ENCODE measurements at regions not wholly inside any gene's neighbourhood (a gene's known extent, or its start where the extent isn't known, plus 50 kb on each side); places are given as distances from the start of the nearest gene placed in this dataset.

DNA sequence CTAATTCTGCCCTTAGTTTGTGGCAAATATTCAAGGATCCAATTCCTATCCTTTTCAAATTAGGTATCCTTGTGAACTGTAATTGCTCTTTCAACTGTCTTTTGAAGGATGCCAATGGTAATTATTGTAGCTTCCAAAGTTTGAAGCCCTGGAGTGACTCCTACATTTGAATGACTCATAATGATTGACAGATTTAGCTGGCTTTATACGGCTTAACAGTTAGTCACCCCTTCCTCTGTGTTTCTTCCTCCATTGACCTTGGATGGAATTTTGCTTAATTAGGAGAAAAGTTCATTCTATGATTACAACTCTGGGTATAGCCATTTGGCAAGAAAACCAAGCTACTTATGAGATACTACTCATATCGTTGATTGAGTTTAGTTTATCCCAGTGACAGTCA lies 639.3 kb upstream of the KIRREL3 start:
- ATAC-seq (ENCODE audit: low read depth) (no peak), DNase-seq (no peak)
- TF ChIP-seq EZH2 (IDR thresholded peaks at IDR 0.05; ENCODE audit: borderline replicate concordance, insufficient read depth, low read depth, low read length, poor library complexity, severe bottlenecking) = no peak
- no peak for TF ChIP-seq CTCF (IDR thresholded peaks at IDR 0.05)
- Histone ChIP-seq H2AFZ (ENCODE audit: insufficient read depth, low read depth, low read length, poor library complexity, severe bottlenecking) (no peak overlapping the region), H3K27ac (ENCODE audit: low read length in 2 of 2) (no peak overlapping the region), H3K9ac (ENCODE audit: low read length) (no peak overlapping the region), H3K9me3 (ENCODE audit: control extremely low read depth in 1 of 3, control insufficient read depth in 2 of 3, insufficient read depth in 1 of 3, low read length in 2 of 3) (no peaks in the 10 kb centered on the region), H3K4me3 (ENCODE audit: control extremely low read depth in 1 of 5, extremely low read depth in 1 of 5, insufficient read depth in 1 of 5, low read depth in 2 of 5, low read length in 4 of 5) (no peak overlapping the region), H3K27me3 (replicated peaks in 1 of 4; ENCODE audit: control extremely low read depth in 1 of 4, control insufficient read depth in 3 of 4, insufficient read depth in 4 of 4, low read length in 3 of 4) (no peaks in the 10 kb centered on the region), H3K4me1 (ENCODE audit: control insufficient read depth in 2 of 2, insufficient read depth in 2 of 2, low read length in 2 of 2) (no peaks in the 10 kb centered on the region), H3K79me2 (ENCODE audit: control insufficient read depth, insufficient read depth, low read length) (no peaks in the 10 kb centered on the region), H3K4me2 (replicated peaks; ENCODE audit: low read depth, low read length, poor library complexity, severe bottlenecking) (no peak overlapping the region), H4K20me1 (ENCODE audit: control insufficient read depth, insufficient read depth, low read length, poor library complexity, severe bottlenecking) (no peaks in the 10 kb centered on the region), H3K36me3 (replicated peaks in 1 of 2; ENCODE audit: control extremely low read depth in 1 of 2, control insufficient read depth in 1 of 2, extremely low read depth in 1 of 2, insufficient read depth in 2 of 2, low read length in 1 of 2) (no peaks in the 10 kb centered on the region)
- CTCF ChIA-PET = no interaction called here
- no CpG with 5 or more reads among the region's 2 CpGs for WGBS (ENCODE audit: insufficient coverage)
- POLR2A ChIA-PET = no interaction called here
- no peaks in the 10 kb centered on the region for H3K4me1 Mint-ChIP-seq
- no peak overlapping the region for H3K27ac Mint-ChIP-seq
- no peaks in the 10 kb centered on the region for H3K27me3 Mint-ChIP-seq
- intact Hi-C loops (cut with micrococcal nuclease) = no loop called here
- no peak overlapping the region for H3K4me3 Mint-ChIP-seq
- no peaks in the 10 kb centered on the region for H3K9me3 Mint-ChIP-seq (ENCODE audit: insufficient read depth)

DNA sequence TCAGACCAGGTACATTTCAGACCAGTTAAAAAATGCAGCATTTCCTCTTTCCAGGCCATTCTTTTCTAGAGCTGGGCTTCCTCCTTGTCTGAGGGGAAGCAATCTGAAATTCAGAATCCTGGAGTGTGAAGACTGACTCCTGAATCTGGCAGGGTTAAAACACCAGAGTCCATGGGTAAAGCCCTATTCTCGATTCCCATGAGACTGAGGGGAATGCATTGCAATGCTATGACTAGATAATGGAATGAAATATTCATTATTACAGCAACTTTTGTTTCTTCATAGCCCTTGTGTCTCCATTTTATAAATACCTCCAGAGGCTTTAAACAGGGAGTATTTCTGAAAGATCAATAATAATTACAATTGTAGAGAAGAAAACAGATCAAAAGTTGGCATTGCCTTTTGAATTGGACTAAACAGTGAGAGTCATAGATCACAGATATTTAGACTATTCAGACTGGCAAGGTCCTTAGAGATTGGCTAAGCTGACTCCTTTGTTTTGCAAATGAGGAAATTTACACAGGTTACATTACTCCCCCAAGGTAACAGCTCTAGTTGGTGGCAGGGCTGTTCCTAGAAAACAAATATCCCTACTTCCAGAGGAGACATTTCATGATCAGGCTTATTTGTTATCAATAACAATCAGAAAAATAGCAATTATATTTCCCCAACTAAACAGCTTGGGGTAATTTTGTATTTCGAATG lies 632.6 kb upstream of the KIRREL3 start:
- H3K36me3 ChIP-seq (replicated peaks in 1 of 2; ENCODE audit: control extremely low read depth in 1 of 2, control insufficient read depth in 1 of 2, extremely low read depth in 1 of 2, insufficient read depth in 2 of 2, low read length in 1 of 2) = no peaks in the 10 kb centered on the region
- H3K4me1 ChIP-seq (ENCODE audit: control insufficient read depth in 2 of 2, insufficient read depth in 2 of 2, low read length in 2 of 2) = no peaks in the 10 kb centered on the region
- H2AFZ ChIP-seq (ENCODE audit: insufficient read depth, low read depth, low read length, poor library complexity, severe bottlenecking) = no peak overlapping the region
- POLR2A ChIA-PET = no interaction called here
- Mint-ChIP-seq H3K4me3 (no peak overlapping the region), H3K9me3 (ENCODE audit: insufficient read depth) (no peaks in the 10 kb centered on the region), H3K4me1 (no peaks in the 10 kb centered on the region), H3K27me3 (no peaks in the 10 kb centered on the region), H3K27ac (no peak overlapping the region)
- CTCF ChIA-PET = no interaction called here
- no peaks in the 10 kb centered on the region for H3K79me2 ChIP-seq (ENCODE audit: control insufficient read depth, insufficient read depth, low read length)
- no peak overlapping the region for H3K4me2 ChIP-seq (replicated peaks; ENCODE audit: low read depth, low read length, poor library complexity, severe bottlenecking)
- H4K20me1 ChIP-seq (ENCODE audit: control insufficient read depth, insufficient read depth, low read length, poor library complexity, severe bottlenecking) = no peaks in the 10 kb centered on the region
- H3K9me3 ChIP-seq (ENCODE audit: control extremely low read depth in 1 of 3, control insufficient read depth in 2 of 3, insufficient read depth in 1 of 3, low read length in 2 of 3) = no peaks in the 10 kb centered on the region
- no peak overlapping the region for H3K27ac ChIP-seq (ENCODE audit: low read length in 2 of 2)
- no CpG with 5 or more reads among the region's 2 CpGs for WGBS (ENCODE audit: insufficient coverage)
- H3K4me3 ChIP-seq (ENCODE audit: control extremely low read depth in 1 of 5, extremely low read depth in 1 of 5, insufficient read depth in 1 of 5, low read depth in 2 of 5, low read length in 4 of 5) = no peak overlapping the region
- intact Hi-C loops (cut with micrococcal nuclease) = no loop called here
- DNase-seq = no peak
- H3K9ac ChIP-seq (ENCODE audit: low read length) = no peak overlapping the region
- no peaks in the 10 kb centered on the region for H3K27me3 ChIP-seq (replicated peaks in 1 of 4; ENCODE audit: control extremely low read depth in 1 of 4, control insufficient read depth in 3 of 4, insufficient read depth in 4 of 4, low read length in 3 of 4)
- no peak for ATAC-seq (ENCODE audit: low read depth)
- no peak for TF ChIP-seq CTCF (IDR thresholded peaks at IDR 0.05)
- no peak for TF ChIP-seq EZH2 (IDR thresholded peaks at IDR 0.05; ENCODE audit: borderline replicate concordance, insufficient read depth, low read depth, low read length, poor library complexity, severe bottlenecking)

Data from B cell (primary cell).